ENCODE measurements at regions not wholly inside any gene's neighbourhood (a gene's known extent, or its start where the extent isn't known, plus 50 kb on each side); places are given as distances from the start of the nearest gene placed in this dataset.
"Not testable (repeated sequence)": the region's sequence is repeated elsewhere in the genome, so short reads cannot be mapped to it uniquely, and the experiment has no call there.

GRCh38 chr2:104945866-104946265 lies 92.0 kb downstream of the POU3F3 start:
- no peaks in the 10 kb centered on the region for H3K9me3 ChIP-seq (replicated peaks; ENCODE audit: insufficient read depth, low read length)
- no peak overlapping the region for H3K4me3 ChIP-seq (ENCODE audit: low read length)
- H3F3A ChIP-seq (ENCODE audit: insufficient read depth, low read length) = no peaks in the 10 kb centered on the region
- H2AFZ ChIP-seq (ENCODE audit: low read length) = no peak overlapping the region
- H3K27ac ChIP-seq (ENCODE audit: low read length) = no peak overlapping the region
- H3K9ac ChIP-seq (ENCODE audit: low read length) = no peak overlapping the region
- TF ChIP-seq EZH2 (optimal IDR thresholded peaks at IDR 0.05; ENCODE audit: low read depth, low read length) = no peak
- TF ChIP-seq EZH2phosphoT487 (IDR thresholded peaks at IDR 0.05; ENCODE audit: low read length) = no peak
- no peak for TF ChIP-seq CTCF (IDR thresholded peaks at IDR 0.05; ENCODE audit: low read length)
- no peaks in the 10 kb centered on the region for H3K79me2 ChIP-seq (ENCODE audit: low read length)
- H4K20me1 ChIP-seq (ENCODE audit: insufficient read depth, low read length) = no peaks in the 10 kb centered on the region
- no peaks in the 10 kb centered on the region for H3K36me3 ChIP-seq (replicated peaks; ENCODE audit: insufficient read depth, low read length)
- H3K9me2 ChIP-seq (replicated peaks; ENCODE audit: insufficient read depth, low read length) = no peaks in the 10 kb centered on the region
- H3K4me2 ChIP-seq (ENCODE audit: low read depth, low read length) = no peak overlapping the region
- no peak for DNase-seq
- H3K4me1 ChIP-seq (ENCODE audit: low read length) = no peaks in the 10 kb centered on the region
- H3K27me3 ChIP-seq (replicated peaks; ENCODE audit: insufficient read depth, low read length) = no peaks in the 10 kb centered on the region

DNA sequence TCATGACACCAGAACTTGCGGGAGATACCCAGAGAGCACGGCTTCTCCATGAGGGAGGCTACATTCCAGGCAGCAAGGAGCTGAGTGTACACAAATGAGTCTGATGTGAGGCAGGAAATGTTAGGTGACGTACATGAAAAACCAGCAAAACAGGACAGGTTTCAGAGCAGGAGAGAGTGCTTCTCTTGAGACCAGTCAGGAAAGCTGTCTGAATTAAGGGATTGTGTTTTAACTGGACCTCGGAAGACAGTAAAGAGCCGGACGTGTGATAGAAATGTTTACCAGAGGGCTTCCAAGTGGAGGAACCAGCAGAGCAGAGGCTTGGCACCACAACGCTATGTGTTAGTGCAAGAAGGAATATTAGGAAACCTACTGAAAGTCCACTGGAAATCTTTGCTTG lies 90.4 kb upstream of the MRPS9 start:
- H4K20me1 ChIP-seq (ENCODE audit: insufficient read depth, low read length); H3K27ac ChIP-seq (ENCODE audit: low read length); H3K36me3 ChIP-seq (replicated peaks; ENCODE audit: insufficient read depth, low read length); H3K79me2 ChIP-seq (ENCODE audit: low read length); H3K9ac ChIP-seq (ENCODE audit: low read length); H3K4me2 ChIP-seq (ENCODE audit: low read depth, low read length); H3K4me3 ChIP-seq (ENCODE audit: low read length); H3K4me1 ChIP-seq (ENCODE audit: low read length); H3K9me2 ChIP-seq (replicated peaks; ENCODE audit: insufficient read depth, low read length); H3K9me3 ChIP-seq (replicated peaks; ENCODE audit: insufficient read depth, low read length); H3K27me3 ChIP-seq (replicated peaks; ENCODE audit: insufficient read depth, low read length); H2AFZ ChIP-seq (ENCODE audit: low read length); H3F3A ChIP-seq (ENCODE audit: insufficient read depth, low read length); DNase-seq: not testable (repeated sequence)

- H3K79me2 ChIP-seq (ENCODE audit: low read length) = no peaks in the 10 kb centered on the region
- TF ChIP-seq EZH2 (optimal IDR thresholded peaks at IDR 0.05; ENCODE audit: low read depth, low read length) = no peak
- no peak overlapping the region for H2AFZ ChIP-seq (ENCODE audit: low read length)
- H3F3A ChIP-seq (ENCODE audit: insufficient read depth, low read length) = no peaks in the 10 kb centered on the region
- no peaks in the 10 kb centered on the region for H3K9me2 ChIP-seq (replicated peaks; ENCODE audit: insufficient read depth, low read length)
- no peaks in the 10 kb centered on the region for H3K36me3 ChIP-seq (replicated peaks; ENCODE audit: insufficient read depth, low read length)
- H3K4me3 ChIP-seq (ENCODE audit: low read length) = no peak overlapping the region
- H3K4me2 ChIP-seq (ENCODE audit: low read depth, low read length) = no peak overlapping the region
- no peaks in the 10 kb centered on the region for H3K9me3 ChIP-seq (replicated peaks; ENCODE audit: insufficient read depth, low read length)
- no peaks in the 10 kb centered on the region for H4K20me1 ChIP-seq (ENCODE audit: insufficient read depth, low read length)
- H3K27me3 ChIP-seq (replicated peaks; ENCODE audit: insufficient read depth, low read length) = no peaks in the 10 kb centered on the region
- no peak overlapping the region for H3K9ac ChIP-seq (ENCODE audit: low read length)
- H3K27ac ChIP-seq (ENCODE audit: low read length) = no peak overlapping the region
- H3K4me1 ChIP-seq (ENCODE audit: low read length) = no peaks in the 10 kb centered on the region
- DNase-seq = no peak
These were observed 84.9 kb upstream of the MRPS9 start for GRCh38 chr2:104952976-104953375.

DNA sequence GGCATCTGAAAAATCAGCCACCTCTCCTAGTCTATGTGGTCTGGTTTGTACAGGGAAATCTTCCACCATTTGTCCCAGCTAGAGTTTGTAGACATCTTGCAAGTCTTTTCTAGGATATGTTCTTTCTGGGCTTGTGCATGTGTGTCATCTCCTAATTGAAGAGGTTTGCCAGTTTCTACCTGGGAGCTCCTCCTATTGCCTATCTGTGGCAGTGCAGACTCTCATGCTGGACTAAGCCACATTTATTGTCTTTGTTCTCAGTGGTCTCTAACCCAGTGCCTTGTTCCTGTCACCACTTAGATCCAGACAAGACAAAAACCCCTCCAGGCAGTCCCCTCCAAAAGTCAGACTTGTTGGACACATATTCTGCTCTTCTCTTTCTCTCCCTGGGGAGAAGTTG lies 72.0 kb upstream of the MRPS9 start:
- Histone ChIP-seq H3K27ac (ENCODE audit: low read length) (no peak overlapping the region), H3K4me2 (ENCODE audit: low read depth, low read length) (no peak overlapping the region), H3K27me3 (replicated peaks; ENCODE audit: insufficient read depth, low read length) (no peaks in the 10 kb centered on the region), H3F3A (ENCODE audit: insufficient read depth, low read length) (no peaks in the 10 kb centered on the region), H3K4me1 (ENCODE audit: low read length) (peaks cover 7% of the 10 kb centered on the region; the same call in 1 of the 2 replicates), H2AFZ (ENCODE audit: low read length) (no peak overlapping the region), H3K9me2 (replicated peaks; ENCODE audit: insufficient read depth, low read length) (no peaks in the 10 kb centered on the region), H3K4me3 (ENCODE audit: low read length) (no peak overlapping the region), H3K36me3 (replicated peaks; ENCODE audit: insufficient read depth, low read length) (no peaks in the 10 kb centered on the region), H3K9me3 (replicated peaks; ENCODE audit: insufficient read depth, low read length) (no peaks in the 10 kb centered on the region), H4K20me1 (ENCODE audit: insufficient read depth, low read length) (no peaks in the 10 kb centered on the region), H3K79me2 (ENCODE audit: low read length) (no peaks in the 10 kb centered on the region), H3K9ac (ENCODE audit: low read length) (no peak overlapping the region)
- TF ChIP-seq EZH2phosphoT487 (IDR thresholded peaks at IDR 0.05; ENCODE audit: low read length) (no peak), EZH2 (optimal IDR thresholded peaks at IDR 0.05; ENCODE audit: low read depth, low read length) (no peak), CTCF (IDR thresholded peaks at IDR 0.05; ENCODE audit: low read length) (no peak)
- DNase-seq = no peak
